NCI-H2227 (cell line): ENCODE measurements at regions not wholly inside any gene's neighbourhood (a gene's known extent, or its start where the extent isn't known, plus 50 kb on each side); places are given as distances from the start of the nearest gene placed in this dataset.
"Not testable (repeated sequence)": the region's sequence is repeated elsewhere in the genome, so short reads cannot be mapped to it uniquely, and the experiment has no call there.

Experiments used
- DNase-seq: peaks from one replicate; lab custom pipeline; 2025; ENCODE audit not compliant: unreplicated experiment; lab: John Stamatoyannopoulos, UW

DNA sequence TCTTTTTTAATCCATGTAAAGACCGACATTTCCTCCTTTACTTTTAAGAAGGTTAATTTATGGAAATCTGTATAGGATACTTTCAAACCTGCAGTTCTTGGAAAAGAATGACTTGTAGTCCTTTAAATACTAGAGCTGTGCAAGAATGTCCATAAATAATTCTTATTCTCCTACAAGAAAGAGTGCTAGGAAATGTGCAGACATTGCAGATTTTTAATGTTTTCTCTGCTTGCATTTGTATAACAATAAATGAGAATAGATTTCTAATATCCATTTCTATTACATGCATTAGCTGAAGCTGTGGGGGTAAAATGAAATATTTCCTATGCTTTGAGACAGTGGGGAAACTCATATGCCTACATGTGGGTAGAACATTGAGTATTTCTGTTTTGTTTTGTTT, 607.2 kb upstream of the NOVA1 start:
- no peak for DNase-seq

GRCh38 chr14:27211741-27212140, 613.9 kb upstream of the NOVA1 start:
- no peak for DNase-seq

DNA sequence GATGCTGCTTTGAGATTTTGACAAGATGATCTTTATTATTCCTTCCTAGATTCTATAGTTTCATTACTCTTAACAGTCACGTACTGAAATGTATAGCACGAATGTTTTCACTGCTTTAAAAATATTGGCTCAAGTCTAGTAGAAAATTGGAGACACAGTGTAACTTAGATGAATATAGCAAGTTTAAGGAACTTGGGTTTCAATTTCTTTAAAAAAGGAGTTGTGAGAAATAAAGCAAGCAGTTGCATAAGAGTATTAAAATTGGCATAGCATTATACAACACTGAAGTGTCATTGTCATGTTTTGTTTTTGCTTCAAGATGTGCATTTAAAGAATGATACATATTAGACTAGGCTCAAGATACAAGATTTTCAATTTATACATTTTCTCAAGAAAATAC, 624.8 kb upstream of the NOVA1 start:
- no peak for DNase-seq

DNA sequence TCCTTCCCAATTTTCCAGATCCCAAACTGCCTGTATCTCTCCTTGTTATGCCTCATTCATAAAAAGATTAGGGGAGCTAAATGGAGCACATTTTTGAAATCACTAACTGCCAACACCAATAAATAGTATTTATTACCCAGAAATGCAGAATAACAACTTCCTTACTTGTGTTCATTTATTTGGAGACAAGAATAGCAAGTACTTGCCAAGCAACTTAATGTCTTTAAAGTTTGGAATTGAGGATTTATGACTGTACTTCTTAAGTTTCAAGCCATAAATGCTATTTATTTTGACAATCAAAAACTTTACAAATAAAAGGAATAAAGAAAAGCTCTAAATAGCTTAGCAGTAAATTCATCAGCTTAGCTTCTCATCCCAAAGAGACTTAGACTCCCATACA, 626.1 kb upstream of the NOVA1 start:
- DNase-seq, result no peak

GRCh38 chr14:27228053-27228452, 630.2 kb upstream of the NOVA1 start:
- no peak for DNase-seq

GRCh38 chr14:27234331-27234730, 636.5 kb upstream of the NOVA1 start:
- no peak for DNase-seq

DNA sequence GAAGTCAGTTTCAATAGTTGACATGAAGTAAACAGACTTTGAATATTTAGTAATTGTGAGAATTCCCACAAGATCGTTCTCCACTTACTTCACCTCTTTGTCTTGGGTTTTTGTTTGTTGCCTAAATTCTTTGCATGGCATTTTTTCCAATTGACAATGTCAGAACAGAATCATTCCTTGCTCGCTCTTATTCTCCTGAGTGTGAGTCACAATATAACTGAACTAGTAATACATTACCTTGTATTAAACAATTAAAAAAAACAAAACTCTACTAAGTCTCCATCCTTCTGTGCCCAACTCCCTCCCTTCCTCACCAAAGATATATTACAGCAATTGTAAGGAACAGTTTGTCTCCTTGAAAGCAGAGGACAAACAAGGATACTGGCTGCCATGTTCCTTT, 638.8 kb upstream of the NOVA1 start:
- DNase-seq, result no peak

GRCh38 chr14:27242874-27243273, 645.0 kb upstream of the NOVA1 start:
- no peak for DNase-seq

- DNase-seq, result no peak
Observed at GRCh38 chr14:27243365-27243764, 645.5 kb upstream of the NOVA1 start.

GRCh38 chr14:27245947-27246346, 648.1 kb upstream of the NOVA1 start:
- no peak for DNase-seq

GRCh38 chr14:27253966-27254365, 656.1 kb upstream of the NOVA1 start:
- peak; percentile 7 for DNase-seq

- no peak for DNase-seq
Observed at GRCh38 chr14:27256805-27257204, 659.0 kb upstream of the NOVA1 start.

DNA sequence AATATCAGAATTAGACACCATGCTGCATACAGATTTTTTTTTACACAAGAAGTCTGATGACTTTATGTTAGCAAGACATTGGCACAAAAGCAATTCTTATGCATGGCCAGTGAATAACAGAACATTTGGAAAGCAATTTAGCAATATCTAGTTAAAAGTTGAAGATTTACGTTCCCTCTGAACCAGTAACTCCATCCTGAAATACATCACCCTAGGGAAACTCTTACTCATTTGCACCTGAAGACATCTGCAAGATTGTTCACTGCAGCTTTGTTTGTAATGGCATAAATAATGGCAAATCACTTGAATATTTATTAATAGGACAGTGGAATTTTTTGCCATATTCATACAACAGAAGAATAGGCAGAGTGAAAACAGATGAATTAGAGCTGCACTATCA, 670.0 kb upstream of the NOVA1 start:
- DNase-seq, result no peak

GRCh38 chr14:27270716-27271115, 672.9 kb upstream of the NOVA1 start:
- no peak for DNase-seq

- no peak for DNase-seq
Observed at GRCh38 chr14:27278341-27278740, 680.5 kb upstream of the NOVA1 start.

GRCh38 chr14:27305441-27305945, 707.7 kb upstream of the NOVA1 start:
- DNase-seq, result no peak

GRCh38 chr14:27312730-27313129, 714.9 kb upstream of the NOVA1 start:
- DNase-seq, result not testable (repeated sequence)

DNA sequence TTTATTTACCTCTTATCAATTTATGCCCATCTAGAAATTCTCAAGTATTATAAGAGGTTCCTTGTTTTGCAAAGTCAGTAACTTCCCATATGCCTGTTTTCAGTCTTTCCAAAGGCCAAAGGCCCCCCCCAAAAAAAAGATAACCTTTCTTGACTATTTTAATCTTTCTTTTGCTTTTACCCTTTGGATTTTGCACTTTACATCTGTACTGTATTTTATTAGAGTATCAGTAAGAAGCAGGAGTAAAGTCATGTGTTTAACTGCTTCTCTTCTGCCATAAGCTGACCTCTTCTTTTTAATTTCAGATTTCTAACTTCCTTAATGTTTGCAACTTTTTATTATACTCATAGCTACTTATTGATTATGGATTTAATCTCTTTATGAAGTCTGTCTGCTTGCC, 716.4 kb upstream of the NOVA1 start:
- no peak for DNase-seq

DNA sequence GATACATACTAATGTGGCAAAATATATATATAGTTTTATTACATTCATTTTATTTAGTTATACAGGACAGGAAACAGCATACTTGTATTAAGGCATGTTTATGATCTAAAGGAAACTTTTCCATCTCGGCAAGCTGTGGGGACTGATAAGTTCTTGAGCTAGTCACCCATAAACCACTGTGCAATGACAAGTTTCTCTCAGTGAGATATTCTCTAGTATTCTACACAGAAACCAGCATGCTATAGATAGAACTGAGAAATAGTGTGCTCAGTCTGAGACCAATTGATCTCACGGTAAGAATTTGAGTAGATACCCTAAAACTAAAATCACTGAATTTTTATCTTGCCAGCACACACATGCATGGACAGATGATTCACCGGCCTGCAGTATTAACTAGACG, 717.6 kb upstream of the NOVA1 start:
- DNase-seq, result no peak

DNA sequence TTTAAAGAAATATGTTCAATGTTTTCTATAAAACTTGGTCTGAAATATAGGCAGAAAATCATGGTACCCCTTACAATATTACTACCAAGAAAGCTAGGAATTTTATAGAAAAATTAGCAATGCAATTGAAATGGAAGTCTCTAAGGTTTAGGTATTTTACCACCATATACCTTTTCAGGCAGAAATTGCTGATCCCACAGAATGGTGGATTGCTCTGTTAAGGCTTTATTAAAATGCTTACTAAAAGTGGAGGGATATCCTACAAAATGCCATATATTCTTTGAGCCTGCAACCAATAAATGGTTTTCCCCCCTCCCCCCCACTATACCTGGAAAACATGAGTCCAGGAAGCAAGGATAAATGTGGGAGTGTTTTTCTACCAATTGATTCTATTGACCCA, 718.1 kb upstream of the NOVA1 start:
- DNase-seq, result no peak

GRCh38 chr14:27318774-27319420, 721.1 kb upstream of the NOVA1 start:
- no peak for DNase-seq

GRCh38 chr14:27320261-27320660, 722.4 kb upstream of the NOVA1 start:
- no peak for DNase-seq

DNA sequence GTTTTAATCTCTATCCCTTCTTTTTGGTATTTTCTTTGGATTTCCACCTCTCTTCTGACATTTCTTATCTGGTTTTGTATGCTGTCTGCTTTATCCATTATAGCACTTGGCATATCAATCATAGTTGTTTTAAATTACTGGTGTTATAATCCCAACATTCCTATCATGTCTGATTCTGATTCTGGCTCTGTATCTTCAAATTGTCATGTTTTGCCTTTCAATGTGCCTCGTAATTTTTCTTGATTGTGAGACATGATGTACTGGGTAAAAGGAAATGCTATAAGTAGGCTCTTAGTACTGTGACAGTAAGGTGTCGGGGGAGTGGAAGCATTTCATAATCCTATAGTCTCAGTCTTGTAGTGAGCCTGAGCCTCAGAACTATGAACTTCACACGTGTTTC, 729.3 kb upstream of the NOVA1 start:
- no peak for DNase-seq
